HuH-7.5 (cell line): ENCODE measurements at regions not wholly inside any gene's neighbourhood (a gene's known extent, or its start where the extent isn't known, plus 50 kb on each side); places are given as distances from the start of the nearest gene placed in this dataset.
"Not testable (repeated sequence)": the region's sequence is repeated elsewhere in the genome, so short reads cannot be mapped to it uniquely, and the experiment has no call there.

Experiments used
- DNase-seq: peaks from one replicate; pipeline ENCODE4 v3.0.0; 2011; ENCODE audit warnings: low spot score

DNA sequence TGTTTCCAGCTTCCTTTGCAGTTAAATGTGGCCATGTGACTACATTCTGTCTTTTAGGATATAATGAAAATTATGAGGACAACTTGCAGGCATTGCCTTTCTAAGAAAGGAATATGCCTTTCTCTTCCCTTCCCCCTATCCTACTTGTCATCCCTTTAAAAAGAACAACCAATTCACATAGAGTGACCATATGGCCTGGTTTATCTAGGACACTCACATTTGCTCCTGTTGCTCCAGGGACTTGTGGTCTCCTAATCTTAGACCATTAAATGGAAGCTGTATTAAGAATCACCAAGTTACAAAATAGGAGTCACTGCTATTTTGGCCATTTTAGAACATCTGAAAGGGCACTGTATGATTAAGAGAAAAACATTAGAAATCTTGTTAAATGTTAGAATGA, 520.3 kb downstream of the DTWD2 start:
- DNase-seq: no peak

DNA sequence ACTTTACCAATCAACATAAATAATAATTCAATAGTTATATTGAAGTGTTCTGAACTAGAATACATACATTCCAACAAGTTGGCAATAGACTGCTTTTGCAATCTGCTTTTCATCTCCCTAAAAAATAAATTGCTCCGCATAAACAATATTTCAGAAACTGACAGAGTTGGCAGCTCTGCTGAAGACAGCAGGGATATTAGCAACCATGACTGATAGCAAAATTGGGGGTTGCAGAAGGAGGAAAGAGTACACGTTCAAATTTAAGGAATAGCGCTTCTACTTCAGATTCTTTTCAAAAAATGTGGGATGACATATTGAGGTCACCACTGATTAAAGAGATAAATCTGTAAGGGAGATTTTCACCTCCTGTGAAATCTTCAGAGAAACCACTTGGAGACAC, 521.2 kb downstream of the DTWD2 start:
- DNase-seq: no peak

DNA sequence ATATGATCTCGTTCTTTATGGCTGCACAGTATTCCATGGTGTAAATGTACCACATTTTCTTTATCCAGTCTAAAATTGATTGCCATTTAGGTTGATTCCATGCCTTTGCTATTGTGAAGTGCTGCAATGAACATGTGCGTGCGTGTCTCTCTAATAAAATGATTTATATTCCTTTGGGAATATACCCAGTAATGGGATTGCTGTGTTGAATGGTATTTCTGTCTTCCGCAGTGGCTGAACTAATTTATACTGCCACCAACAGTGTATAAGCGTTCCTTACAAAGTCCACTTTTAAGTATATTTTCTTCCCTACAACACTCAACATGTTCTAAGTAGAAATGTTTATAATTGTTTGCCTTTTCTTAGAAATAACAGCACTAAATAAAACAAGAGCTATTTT, 521.9 kb downstream of the DTWD2 start:
- no peak for DNase-seq

DNA sequence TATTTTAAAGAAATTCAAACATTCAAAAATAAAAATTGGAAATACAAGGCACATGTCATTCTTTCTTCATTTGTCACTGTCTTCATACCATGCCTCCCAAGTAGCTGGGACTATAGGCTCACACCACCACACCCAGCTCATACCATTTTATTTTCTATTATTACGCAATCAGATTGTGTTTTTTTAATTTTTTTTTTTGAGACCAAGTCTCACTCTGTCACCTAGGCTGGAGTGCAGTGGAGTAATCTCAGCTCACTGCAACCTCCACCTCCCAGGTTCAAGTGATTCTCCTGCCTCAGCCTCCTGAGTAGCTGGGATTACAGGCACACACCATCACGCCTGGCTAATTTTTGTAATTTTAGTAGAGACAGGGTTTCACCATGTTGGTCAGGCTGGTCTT, 526.1 kb downstream of the DTWD2 start:
- DNase-seq: not testable (repeated sequence)

DNA sequence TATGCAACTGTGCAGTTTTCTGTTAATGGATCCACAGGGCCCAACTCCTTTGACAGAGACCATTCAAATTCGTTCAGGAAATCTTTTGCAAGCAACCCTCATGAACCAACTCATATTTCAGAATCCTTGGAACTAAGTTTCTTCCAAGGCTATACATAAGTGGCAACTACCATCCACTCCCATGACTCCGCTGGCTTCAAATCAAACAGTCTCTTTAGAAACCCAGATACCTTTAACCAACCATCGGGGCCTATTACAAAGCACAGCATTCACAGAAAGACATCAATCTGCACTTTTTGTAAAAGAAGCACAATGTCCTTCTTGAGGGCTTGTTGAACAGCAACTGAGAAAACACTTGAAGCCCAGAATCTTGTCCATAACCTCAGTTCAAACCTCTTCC, 526.9 kb downstream of the DTWD2 start:
- DNase-seq: no peak

DNA sequence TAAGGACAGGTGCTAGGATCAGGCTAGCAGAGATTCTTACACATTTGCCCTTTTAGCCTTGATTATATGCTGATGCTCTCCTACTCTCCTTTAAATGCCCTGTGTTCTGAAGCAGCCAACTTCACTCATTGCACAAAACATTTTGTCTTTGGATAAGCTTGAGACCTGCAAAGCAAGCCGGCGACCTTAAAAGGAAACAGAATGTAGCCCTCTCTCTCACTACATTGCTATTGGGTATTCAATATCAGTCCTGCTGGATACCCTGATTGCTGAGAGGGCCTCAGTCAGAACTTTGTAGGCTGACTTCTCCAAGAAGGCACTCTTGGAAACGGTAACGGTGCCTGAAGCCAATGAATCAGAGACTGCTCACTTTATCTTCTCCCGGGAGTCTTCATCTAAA, 528.9 kb downstream of the DTWD2 start:
- no peak for DNase-seq

DNA sequence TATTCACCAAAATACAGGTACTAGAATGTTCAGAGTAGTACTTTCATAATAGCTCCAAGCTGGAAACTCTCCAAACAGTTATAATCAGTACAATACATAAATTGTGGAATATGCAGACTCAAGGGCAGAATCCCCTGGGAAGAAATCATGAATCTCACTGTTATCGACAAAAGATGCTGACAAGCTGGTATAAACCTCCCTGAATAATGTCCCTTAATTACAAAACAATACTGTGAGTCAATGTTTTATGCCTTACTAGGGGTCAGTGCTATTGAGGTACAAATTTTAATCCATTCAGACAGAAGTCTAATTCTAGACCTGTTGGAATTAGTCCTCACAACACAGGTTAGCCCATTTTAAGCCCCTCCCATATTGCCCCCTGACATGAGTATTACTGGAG, 532.3 kb downstream of the DTWD2 start:
- DNase-seq: no peak

DNA sequence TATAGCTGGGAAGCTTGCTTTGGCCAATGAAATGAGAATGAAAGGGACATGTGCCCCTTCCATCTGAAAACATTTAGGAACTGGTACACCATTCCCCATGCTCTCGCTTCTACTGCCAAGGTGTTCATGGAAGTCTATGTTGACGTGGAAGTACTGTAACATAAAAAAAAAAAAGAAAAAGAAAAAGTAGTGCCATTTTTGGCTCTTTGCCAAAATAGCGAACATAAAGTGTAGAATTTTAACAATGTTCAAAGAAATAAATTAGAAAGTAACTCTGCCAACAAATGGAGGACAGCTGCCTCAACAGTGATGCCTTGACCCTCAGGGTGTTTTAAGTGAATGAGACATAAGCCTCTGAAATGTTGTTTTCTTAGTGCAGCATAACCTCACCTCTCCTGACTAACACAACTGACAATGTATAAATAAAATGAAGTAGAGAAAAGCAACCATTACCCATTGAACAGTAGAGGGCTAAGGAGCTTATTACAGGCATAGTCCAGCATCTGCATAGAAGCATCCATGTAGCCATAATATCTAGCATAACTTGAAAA, 536.6 kb downstream of the DTWD2 start:
- no peak for DNase-seq

DNA sequence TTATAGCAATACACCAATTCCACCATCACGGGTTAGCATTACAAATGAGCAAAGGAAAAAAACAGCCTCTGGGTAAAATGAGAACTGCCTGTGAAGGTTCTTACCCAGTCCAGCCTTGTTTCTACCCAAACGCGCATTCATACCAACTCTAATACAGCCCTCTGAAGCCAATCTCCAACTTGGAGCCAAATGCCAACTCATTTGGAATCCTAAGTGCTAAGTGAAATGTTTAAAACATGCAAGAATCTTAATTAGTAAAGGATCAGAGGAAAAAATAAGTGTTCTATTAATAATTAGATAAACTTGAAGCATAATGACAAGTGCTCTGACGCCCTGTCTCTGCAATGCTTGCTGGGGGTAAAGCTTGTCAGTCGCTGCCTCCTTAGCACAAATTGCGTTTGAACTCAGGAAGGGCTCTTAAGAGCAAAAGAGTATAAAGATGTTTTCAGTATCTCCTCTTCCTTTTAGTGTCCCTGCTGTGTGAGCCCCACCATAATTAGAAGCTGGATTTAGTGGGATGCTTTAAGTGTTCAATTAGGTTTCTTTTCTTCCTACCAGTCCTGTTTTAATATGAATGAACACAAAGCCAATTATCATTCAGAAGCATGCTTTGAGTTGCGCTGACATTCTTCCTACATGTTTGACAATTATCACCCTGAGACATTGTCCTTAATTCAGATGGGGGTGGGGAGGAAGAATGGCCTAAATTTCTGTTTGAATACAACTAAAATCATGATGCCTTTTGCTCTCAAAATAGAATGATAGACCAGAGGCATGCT, 537.6 kb downstream of the DTWD2 start:
- DNase-seq: no peak

DNA sequence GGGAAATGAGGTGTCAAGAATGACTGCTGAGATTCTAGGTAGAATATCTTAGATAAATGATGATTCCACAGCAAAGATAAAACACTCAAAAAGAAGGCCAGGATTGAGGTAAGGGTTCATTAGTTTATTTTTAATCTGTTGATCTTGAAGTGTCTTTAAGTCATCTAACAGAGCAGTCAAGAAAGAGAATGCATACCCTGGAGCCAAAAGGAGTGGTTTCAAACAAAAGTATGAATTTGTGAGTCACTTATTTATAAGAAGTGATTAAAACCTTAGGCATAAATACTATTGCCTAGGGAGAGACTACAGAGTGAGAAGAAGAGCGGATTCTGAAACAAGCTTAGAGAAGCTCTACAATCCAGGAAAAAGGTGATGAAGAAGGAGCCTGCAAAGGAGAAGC, 541.0 kb downstream of the DTWD2 start:
- DNase-seq: no peak

DNA sequence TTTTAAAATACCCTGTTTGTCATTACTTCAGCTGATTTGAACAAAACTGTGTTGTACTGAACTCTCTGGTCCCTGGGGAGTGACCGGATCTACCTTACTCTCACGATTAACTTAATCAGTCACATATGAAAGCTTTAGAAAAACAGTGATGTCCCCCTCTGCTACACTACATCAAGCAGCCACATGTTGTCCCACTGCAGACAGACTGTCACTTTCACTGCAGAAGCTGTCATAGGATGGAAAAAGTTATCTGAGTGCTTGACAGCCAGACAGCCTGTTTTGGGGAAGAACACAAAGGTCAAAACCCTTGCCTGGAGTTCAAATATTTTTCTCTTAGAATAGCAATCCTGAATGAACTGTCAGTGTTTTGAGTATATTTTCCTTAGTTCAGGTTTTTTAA, 546.4 kb downstream of the DTWD2 start:
- no peak for DNase-seq

DNA sequence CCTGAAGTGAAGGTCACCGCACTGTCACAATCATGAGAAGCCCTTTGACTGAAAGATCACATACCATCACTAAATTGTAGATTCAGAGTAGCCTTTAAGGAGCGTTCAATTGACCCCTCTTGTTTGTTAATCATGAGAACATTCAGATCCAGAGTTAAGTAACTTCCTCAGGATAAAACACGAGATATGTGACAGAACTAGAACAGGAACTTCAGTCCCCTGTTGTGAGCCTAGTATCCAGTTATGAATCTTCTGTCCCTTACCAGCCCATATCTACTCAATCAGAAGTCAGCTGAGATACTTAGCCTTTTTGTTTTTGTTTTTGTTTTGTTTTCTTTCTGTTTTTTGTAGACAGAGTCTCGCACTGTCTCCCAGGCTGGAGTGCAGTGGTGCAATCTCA, 547.3 kb downstream of the DTWD2 start:
- DNase-seq: no peak

DNA sequence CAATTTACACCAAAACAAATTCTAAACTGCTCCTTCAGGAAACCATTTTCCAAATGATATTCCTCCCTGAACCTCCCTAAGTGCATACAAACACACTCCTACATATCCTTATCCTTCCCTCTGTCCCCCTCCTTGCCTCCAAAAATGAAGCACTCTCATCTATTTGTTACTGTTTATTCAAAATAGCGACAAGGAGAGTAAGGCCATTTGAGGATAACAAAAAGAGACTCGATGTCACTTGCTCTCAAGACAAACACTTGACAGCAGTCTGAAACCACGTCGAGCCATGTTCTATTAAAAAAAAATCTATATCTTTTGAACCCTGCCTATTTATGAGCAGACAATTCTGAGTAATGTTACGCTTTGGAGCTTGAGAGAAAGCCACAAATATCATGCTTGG, 547.9 kb downstream of the DTWD2 start:
- no peak for DNase-seq

DNA sequence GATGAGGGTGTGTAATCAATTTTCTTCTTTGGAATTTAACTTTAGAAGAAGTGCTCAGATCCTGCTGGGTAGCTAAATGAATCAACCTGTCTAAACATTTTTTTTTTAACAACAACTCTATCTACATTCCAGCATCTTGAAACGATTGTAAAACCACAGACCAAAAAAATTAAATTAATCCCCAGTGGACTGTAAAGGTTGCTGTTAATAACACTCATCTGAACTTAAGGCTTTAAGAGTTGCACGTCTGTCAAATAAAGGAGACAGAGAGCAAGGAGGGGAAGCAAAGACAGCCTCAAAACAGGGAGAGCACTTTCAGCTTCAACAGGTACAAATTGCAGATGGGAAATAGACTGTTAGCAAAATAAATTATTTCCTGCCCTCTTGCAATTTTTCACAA, 548.5 kb downstream of the DTWD2 start:
- no peak for DNase-seq

DNA sequence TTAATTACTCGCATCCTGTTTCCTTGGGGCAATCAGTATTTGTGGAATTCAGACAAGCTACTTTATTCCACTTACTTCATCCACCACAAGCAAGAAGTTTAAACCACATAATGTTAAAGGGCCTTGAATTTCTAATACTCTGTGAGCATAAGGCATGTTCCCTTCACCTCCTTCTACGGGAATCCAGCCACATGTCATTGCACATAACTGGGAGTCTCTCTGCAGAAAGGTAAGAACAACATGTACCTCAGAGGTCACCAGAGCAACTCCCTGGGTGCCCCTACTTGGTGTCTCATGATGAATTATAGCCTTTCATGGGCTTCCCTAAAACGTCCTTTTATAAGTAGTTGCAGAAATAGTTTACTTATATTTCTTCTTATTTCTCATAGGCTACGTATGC, 553.2 kb downstream of the DTWD2 start:
- DNase-seq: no peak

DNA sequence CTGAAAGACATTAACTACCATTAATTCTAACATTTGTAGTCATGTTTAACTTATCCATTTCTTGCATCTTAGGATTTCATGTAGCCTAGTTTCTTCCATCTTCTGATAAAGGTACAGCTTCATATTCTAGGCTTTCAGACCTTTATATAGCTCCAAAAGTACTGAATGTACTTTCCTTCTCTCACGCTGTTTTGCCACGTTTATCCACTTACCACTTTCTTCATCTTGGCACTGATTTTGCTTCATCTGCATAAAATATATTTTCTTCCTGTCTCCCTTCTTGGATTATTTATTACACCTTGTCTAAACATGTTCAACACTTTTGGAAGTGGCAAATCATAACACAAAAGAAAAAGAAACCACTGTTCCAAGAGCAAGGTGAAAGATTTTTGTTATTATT, 553.8 kb downstream of the DTWD2 start:
- no peak for DNase-seq

DNA sequence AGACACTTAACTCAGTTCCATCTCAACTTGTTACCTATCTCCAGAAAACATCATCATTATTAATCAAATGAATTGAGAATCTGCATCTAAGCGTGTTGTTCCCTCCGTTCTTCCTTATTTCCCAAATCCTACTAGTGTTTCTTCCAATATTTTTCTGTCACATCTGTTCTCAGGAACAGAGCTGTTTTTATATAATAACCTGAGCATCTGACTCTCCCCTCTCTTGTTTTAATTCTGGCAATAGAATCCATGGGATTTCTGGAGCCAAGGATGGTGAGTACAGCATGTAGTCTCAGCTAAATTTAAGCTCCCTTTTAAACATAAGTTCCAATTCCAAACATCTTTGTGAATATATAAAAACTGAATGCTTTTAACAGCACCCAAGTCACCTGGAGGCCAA, 558.3 kb downstream of the DTWD2 start:
- no peak for DNase-seq

DNA sequence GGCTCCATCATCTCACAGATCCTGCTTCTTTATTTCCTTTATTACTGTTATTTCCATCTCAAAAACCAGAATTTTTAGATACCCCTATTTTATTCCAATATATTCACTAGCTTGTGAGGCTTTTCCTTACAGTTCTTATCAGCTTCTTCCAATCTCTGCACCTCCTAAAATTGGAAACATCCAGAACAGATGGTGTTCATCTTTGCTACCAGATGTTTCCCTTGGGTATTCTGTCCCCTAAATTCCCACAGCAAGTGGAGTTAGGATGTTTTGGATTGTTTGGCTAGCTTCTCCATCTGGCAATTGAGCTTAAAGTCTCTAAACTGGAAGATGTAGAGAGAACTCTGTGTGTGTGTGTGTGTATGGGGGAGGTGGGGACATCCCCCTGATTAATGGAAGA, 580.4 kb downstream of the DTWD2 start:
- DNase-seq: no peak

DNA sequence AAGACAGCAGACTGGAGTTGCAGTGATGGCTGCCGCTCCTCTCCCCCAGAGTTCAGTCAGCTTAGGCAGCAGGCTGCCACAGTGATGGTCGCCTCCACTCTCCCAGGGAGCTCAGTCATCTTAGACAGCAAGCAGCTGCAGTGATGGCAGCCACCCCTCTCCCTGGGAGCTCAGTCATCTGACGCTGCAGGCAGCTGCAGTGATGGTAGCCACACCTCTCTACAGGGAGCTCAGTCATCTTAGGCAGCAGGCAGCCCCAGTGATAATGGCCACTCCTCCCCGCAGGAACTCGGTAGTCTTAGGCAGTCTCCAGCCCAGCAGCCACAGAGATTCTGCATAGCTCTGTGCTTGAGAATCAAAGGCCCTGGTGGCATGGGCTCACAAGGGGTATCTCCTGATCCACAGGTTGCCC, 582.7 kb downstream of the DTWD2 start:
- no peak for DNase-seq

DNA sequence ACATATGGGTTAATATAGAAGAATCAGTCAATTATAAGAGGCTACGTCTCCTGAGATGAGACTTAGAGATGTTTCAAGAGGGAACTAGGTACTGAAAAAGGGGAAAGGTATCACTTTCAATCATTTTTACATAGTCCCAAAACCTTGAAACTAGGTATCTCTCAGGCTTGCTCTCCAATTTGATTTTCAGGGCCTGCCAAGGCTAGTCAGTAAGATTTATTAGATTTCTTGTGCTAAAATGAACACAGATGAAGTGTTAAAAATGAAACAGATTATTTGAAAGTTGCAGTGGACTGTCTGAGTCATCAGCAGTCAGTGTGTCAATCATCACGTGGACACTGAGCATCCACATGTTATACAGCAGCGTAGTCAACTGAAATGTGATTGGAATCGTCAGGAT, 591.1 kb downstream of the DTWD2 start:
- DNase-seq: no peak

DNA sequence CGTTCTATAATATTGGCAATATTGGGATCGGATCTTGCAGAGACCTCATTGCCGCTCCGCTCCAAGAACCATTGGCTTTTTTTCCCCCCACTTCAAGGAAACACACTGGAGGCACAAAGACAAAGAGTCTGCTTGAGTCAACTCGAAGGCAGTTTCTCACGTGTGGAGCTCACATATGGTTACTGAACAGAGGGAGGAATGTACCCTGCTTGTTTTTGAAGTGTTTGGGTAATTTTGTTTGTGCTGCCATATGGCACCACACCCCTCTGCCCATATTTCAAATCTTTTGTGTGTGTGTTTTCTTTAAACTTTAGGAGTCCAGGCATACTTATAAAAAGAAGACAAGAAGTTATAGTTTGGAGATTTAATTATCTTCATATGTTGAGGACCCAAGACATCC, 595.9 kb downstream of the DTWD2 start:
- DNase-seq: no peak

DNA sequence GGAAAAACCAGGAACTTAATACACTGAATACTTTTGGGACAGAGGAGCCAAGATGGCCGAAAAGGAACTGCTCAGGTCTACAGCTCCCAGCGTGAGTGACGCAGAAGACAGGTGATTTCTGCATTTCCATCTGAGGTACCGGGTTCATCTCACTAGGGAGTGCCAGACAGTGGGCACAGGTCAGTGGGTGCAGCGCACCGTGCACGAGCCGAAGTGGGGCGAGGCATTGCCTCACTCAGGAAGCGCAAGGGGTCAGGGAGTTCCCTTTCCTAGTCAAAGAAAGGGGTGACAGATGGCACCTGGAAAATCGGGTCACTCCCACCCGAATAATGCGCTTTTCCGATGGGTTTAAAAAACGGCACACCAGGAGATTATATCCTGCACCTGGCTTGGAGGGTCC, 605.4 kb downstream of the DTWD2 start:
- DNase-seq: not testable (repeated sequence)

DNA sequence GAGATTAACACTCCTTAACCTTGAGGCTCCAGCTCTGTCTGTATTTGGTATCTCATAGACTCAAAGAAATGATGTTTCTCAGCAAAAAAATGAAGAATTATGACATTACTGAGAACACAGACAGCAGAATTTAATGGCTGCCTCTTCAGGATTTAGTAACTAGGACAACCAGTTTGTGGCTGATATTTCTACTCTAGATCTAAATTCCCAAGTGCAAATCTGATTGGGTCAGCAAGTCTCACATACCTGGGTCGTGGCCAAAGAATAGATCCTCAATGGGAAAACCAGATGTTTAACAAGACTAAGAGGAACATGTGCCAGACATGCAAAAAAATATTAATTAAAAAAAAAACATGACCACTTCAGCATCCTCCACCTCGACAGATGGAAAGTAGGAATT, 608.9 kb downstream of the DTWD2 start:
- no peak for DNase-seq

DNA sequence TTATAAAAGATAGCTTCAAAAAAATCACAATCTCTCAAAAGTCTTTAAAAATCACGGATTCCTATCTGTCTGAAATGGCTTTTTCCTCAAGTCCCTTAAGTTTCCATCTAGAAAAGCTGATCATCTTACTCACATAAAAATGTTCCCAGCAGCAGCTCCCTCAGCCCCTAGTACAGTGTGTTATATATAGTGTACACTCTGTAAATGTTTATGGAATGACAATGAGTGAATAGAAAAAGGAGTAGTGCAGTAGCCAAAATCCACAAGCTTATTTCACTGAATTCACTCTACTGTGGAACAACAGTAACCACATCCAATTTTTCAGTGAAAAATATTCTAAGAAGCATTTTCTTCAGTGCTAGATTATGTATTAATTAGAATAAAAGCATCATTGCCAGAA, 609.4 kb downstream of the DTWD2 start:
- no peak for DNase-seq
